ENCODE measurements at regions not wholly inside any gene's neighbourhood (a gene's known extent, or its start where the extent isn't known, plus 50 kb on each side); places are given as distances from the start of the nearest gene placed in this dataset.

DNA sequence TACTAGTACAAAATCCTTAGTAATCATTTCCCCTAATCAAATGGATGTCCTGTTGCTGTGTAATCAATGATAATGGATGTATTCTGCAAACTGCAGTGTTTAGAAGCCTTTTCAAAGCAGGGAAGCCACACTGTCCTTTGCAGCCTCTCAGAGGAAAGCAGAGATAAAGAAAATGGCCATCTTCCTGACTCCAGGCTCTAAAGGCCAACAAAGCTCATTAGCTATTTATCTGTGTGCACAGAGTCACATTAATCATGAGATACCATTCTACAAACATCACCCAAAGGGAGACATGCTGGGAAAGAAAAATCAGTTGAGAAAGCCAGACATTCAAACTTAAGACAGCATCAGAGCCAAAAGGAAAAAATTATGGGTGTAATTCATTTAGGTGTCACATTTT, 165.0 kb downstream of the RAD51AP2 start:
- TF ChIP-seq, protein P1, sequence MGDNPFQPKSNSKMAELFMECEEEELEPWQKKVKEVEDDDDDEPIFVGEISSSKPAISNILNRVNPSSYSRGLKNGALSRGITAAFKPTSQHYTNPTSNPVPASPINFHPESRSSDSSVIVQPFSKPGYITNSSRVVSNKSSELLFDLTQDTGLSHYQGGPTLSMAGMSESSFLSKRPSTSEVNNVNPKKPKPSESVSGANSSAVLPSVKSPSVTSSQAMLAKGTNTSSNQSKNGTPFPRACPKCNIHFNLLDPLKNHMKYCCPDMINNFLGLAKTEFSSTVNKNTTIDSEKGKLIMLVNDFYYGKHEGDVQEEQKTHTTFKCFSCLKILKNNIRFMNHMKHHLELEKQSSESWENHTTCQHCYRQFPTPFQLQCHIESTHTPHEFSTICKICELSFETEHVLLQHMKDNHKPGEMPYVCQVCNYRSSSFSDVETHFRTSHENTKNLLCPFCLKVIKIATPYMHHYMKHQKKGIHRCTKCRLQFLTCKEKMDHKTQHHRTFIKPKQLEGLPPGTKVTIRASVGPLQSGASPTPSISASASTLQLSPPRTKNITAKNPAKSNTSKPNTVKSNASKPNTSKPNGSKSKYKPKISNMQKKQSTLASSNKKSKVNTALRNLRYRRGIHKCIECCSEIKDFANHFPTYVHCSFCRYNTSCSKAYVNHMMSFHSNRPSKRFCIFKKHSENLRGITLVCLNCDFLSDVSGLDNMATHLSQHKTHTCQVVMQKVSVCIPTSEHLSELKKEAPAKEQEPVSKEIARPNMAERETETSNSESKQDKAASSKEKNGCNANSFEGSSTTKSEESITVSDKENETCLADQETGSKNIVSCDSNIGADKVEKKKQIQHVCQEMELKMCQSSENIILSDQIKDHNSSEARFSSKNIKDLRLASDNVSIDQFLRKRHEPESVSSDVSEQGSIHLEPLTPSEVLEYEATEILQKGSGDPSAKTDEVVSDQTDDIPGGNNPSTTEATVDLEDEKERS (tag by site-specific recombination; IDR thresholded peaks at IDR 0.05) = no peak
- no peak for TF ChIP-seq ZNF792 (tag by site-specific recombination; IDR thresholded peaks at IDR 0.05)
- TF ChIP-seq, protein P2, sequence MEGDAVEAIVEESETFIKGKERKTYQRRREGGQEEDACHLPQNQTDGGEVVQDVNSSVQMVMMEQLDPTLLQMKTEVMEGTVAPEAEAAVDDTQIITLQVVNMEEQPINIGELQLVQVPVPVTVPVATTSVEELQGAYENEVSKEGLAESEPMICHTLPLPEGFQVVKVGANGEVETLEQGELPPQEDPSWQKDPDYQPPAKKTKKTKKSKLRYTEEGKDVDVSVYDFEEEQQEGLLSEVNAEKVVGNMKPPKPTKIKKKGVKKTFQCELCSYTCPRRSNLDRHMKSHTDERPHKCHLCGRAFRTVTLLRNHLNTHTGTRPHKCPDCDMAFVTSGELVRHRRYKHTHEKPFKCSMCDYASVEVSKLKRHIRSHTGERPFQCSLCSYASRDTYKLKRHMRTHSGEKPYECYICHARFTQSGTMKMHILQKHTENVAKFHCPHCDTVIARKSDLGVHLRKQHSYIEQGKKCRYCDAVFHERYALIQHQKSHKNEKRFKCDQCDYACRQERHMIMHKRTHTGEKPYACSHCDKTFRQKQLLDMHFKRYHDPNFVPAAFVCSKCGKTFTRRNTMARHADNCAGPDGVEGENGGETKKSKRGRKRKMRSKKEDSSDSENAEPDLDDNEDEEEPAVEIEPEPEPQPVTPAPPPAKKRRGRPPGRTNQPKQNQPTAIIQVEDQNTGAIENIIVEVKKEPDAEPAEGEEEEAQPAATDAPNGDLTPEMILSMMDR (tag by site-specific recombination; IDR thresholded peaks at IDR 0.05) = no peak
- TF ChIP-seq YY2 (tag by site-specific recombination; IDR thresholded peaks at IDR 0.05) = no peak
- TF ChIP-seq ZNF274 (IDR thresholded peaks at IDR 0.05; ENCODE audit: low read length) = no peak
- TF ChIP-seq ZNF274 (tag by site-specific recombination; IDR thresholded peaks at IDR 0.05; ENCODE audit: borderline replicate concordance) = no peak
- TF ChIP-seq ZNF174 (tag by site-specific recombination; IDR thresholded peaks at IDR 0.05) = no peak
- TF ChIP-seq BCL11A (tag by site-specific recombination; IDR thresholded peaks at IDR 0.05; ENCODE audit: low read depth) = no peak
